Progenitor cell of endocrine pancreas (in vitro differentiated cells): ENCODE measurements at regions not wholly inside any gene's neighbourhood (a gene's known extent, or its start where the extent isn't known, plus 50 kb on each side); places are given as distances from the start of the nearest gene placed in this dataset.

Experiments used
- DNase-seq: peaks from one replicate; pipeline ENCODE4 v3.0.0; 2021; ENCODE audit warnings: low spot score; ENCODE audit not compliant: unreplicated experiment
- H3K27ac Mint-ChIP-seq: 2 replicates; pipeline ENCODE4 v1.8.0; 2021; ENCODE audit warnings: mild to moderate bottlenecking, moderate library complexity, mixed read lengths
- H3K27me3 Mint-ChIP-seq: 2 replicates; pipeline ENCODE4 v1.8.0; 2021; ENCODE audit warnings: mixed read lengths
- H3K36me3 Mint-ChIP-seq: 2 replicates; pipeline ENCODE4 v1.8.0; 2022; ENCODE audit warnings: mixed read lengths; ENCODE audit not compliant: insufficient read depth
- H3K4me1 Mint-ChIP-seq: 2 replicates; pipeline ENCODE4 v1.8.0; 2021; ENCODE audit warnings: low read depth, mixed read lengths
- H3K4me3 Mint-ChIP-seq: 2 replicates; pipeline ENCODE4 v1.8.0; 2021; ENCODE audit warnings: low read depth, mild to moderate bottlenecking, moderate library complexity, mixed read lengths
- H3K9me3 Mint-ChIP-seq: 2 replicates; pipeline ENCODE4 v1.8.0; 2021; ENCODE audit warnings: low read depth, mixed read lengths
- TF ChIP-seq, protein P1 (sequence below): fragments of 200-600 bp; sonication (generic); IDR thresholded peaks from one replicate; pipeline ENCODE4 v1.5.0; 2021; ENCODE audit warnings: antibody characterized with exemption, mild to moderate bottlenecking; ENCODE audit not compliant: unreplicated experiment

DNA sequence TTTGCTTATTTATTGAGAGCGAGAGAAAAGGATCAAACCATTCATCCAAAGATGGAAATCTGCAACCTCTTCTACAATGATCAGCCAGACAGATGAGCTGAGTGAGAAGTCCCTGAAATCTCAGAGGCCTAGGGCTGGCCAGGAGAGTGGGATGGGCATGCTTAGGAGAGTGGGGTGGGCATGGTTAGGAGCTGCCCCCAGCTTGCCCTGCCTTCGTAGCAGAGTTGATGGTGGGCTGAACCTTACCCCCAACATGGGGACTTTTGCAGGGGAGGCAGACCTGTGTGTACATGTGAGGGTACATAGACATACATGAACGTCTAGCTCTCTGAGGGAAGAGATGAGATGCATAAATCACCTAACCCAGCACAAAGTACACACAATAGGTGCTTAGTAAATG lies 95.7 kb upstream of the ESRRB start:
- H3K36me3 Mint-ChIP-seq, result peaks cover 3% of the 10 kb centered on the region
- TF ChIP-seq, protein P1, sequence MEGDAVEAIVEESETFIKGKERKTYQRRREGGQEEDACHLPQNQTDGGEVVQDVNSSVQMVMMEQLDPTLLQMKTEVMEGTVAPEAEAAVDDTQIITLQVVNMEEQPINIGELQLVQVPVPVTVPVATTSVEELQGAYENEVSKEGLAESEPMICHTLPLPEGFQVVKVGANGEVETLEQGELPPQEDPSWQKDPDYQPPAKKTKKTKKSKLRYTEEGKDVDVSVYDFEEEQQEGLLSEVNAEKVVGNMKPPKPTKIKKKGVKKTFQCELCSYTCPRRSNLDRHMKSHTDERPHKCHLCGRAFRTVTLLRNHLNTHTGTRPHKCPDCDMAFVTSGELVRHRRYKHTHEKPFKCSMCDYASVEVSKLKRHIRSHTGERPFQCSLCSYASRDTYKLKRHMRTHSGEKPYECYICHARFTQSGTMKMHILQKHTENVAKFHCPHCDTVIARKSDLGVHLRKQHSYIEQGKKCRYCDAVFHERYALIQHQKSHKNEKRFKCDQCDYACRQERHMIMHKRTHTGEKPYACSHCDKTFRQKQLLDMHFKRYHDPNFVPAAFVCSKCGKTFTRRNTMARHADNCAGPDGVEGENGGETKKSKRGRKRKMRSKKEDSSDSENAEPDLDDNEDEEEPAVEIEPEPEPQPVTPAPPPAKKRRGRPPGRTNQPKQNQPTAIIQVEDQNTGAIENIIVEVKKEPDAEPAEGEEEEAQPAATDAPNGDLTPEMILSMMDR, result no peak
- DNase-seq, result no peak

DNA sequence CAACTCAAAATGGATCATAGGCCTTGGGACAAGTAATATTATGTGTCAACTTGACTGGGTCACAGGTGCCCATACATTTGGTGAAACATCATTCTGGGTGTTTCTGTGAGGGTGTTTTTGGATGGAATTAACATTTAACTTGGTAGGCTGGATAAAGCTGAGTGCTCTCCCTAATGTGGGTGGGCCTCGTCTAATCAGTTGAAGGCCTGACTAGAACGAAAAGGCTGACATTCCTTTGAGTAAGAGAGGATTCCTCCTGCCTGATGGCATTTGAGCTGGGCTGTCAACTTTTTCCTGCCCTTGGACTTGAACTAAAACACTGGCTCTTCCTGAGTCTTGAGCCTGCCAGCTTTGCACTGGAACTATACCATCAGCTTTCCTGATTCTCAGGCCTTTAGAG lies 93.4 kb upstream of the ESRRB start:
- H3K27ac Mint-ChIP-seq, result no peak overlapping the region
- H3K4me1 Mint-ChIP-seq, result no peaks in the 10 kb centered on the region
- H3K4me3 Mint-ChIP-seq, result no peak overlapping the region
- H3K9me3 Mint-ChIP-seq, result peaks cover 6% of the 10 kb centered on the region
- H3K27me3 Mint-ChIP-seq, result peaks cover 3% of the 10 kb centered on the region
- peaks cover 3% of the 10 kb centered on the region for H3K36me3 Mint-ChIP-seq
- no peak for DNase-seq
- TF ChIP-seq, protein P1, result no peak

More for the DNA sequence above, 95.7 kb upstream of the ESRRB start:
- Mint-ChIP-seq H3K27ac (no peak overlapping the region), H3K4me1 (no peaks in the 10 kb centered on the region), H3K9me3 (peaks cover 3% of the 10 kb centered on the region), H3K27me3 (peaks cover 3% of the 10 kb centered on the region), H3K4me3 (no peak overlapping the region)

DNA sequence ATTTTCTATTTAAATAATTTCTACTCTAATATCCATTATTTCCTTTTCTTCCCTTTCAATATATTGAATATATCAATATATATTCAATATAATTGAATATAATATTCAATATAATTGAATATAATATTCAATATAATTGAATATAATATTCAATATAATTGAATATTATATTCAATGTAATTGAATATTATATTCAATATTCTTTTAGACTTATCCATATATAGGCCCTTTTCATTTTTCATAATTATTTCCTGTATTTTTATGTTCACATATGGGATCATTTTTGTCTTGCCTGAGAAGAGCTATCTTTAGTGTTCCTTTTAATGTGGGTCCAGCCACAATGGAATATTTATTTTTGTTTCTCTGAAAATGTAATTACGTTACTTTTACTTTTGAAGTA lies 88.9 kb upstream of the ESRRB start:
- H3K36me3 Mint-ChIP-seq, result peaks cover 1% of the 10 kb centered on the region
- no peaks in the 10 kb centered on the region for H3K27me3 Mint-ChIP-seq
- no peak overlapping the region for H3K4me3 Mint-ChIP-seq
- H3K27ac Mint-ChIP-seq, result no peak overlapping the region
- peaks cover 8% of the 10 kb centered on the region for H3K9me3 Mint-ChIP-seq
- TF ChIP-seq, protein P1, result no peak
- H3K4me1 Mint-ChIP-seq, result peaks cover 2% of the 10 kb centered on the region
- no peak for DNase-seq

DNA sequence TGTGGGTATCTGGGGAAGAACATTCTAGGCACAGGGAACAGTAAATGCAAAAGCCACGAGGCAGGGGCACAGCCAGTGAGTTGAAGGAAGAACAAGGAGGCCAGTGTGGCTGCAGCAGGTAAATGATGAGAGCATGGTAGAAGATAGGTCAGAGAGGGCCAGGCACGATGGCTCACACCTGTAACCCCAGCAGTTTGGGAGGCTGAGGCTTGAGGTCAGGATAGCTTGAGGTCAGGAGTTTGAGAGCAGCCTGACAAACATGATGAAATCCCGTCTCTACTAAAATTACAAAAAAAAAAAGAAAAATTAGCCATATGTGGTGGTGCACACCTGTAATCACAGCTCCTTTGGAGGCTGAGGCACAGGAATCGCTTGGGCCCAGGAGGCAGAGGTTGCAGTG lies 86.7 kb upstream of the ESRRB start:
- H3K27me3 Mint-ChIP-seq, result no peaks in the 10 kb centered on the region
- no peak overlapping the region for H3K4me3 Mint-ChIP-seq
- no peaks in the 10 kb centered on the region for H3K36me3 Mint-ChIP-seq
- TF ChIP-seq, protein P1, result no peak
- peaks cover 8% of the 10 kb centered on the region for H3K9me3 Mint-ChIP-seq
- H3K27ac Mint-ChIP-seq, result no peak overlapping the region
- DNase-seq, result no peak
- peaks cover 19% of the 10 kb centered on the region for H3K4me1 Mint-ChIP-seq

DNA sequence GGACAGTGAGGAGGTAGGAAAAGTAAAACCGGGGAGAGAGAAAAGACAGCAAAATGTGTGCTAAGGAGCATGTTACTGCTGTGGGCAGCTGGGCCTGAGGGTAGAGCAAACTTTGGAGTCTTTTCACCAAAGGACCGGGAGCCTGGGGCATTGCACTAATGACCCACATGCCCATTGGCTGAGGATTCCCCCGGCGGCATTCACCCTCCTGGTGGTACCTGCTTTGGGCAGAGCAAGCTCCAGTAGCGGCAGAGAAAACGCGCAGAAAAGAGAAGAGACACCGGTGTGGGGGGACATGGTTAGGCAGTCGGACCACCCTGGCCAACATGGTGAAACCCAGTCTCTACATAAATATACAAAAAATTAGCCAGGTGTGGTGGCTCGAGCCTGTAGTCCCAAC lies 83.4 kb upstream of the ESRRB start:
- DNase-seq, result no peak
- H3K36me3 Mint-ChIP-seq, result no peaks in the 10 kb centered on the region
- no peaks in the 10 kb centered on the region for H3K27me3 Mint-ChIP-seq
- H3K4me1 Mint-ChIP-seq, result peaks cover 35% of the 10 kb centered on the region
- peak overlapping the region; percentile 75 for H3K27ac Mint-ChIP-seq
- no peak overlapping the region for H3K4me3 Mint-ChIP-seq
- TF ChIP-seq, protein P1, result no peak
- peaks cover 6% of the 10 kb centered on the region for H3K9me3 Mint-ChIP-seq

DNA sequence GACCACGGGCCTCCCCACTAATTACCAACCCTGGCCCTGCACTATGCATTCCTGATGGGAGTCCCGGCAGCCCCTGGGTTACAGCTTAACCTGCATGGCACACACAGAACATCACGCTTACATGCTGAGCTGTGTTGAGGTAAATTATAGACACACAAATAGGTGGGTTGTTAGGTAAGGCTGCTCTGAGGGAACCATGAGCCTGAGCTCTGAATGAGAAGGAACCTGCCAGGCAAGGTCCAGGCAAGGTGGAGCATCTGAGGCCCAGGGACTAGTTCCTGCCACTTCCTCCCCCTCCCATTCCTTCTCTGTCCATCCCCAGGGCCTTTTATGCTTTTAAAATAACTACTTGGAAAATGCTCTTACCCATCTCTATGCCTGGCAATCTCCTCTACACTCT lies 82.7 kb upstream of the ESRRB start:
- Mint-ChIP-seq H3K27me3 (no peaks in the 10 kb centered on the region), H3K27ac (peak overlapping the region; percentile 93), H3K9me3 (no peaks in the 10 kb centered on the region), H3K4me3 (peak overlapping the region; percentile 37), H3K4me1 (peaks cover 35% of the 10 kb centered on the region), H3K36me3 (no peaks in the 10 kb centered on the region)
- DNase-seq, result no peak
- TF ChIP-seq, protein P1, result no peak
